NCI-H774 (cell line): ENCODE measurements at regions not wholly inside any gene's neighbourhood (a gene's known extent, or its start where the extent isn't known, plus 50 kb on each side); places are given as distances from the start of the nearest gene placed in this dataset.
"Not testable (repeated sequence)": the region's sequence is repeated elsewhere in the genome, so short reads cannot be mapped to it uniquely, and the experiment has no call there.

Experiments
- DNase-seq: peaks from one replicate; lab custom pipeline; 2025; lab: John Stamatoyannopoulos, UW

DNA sequence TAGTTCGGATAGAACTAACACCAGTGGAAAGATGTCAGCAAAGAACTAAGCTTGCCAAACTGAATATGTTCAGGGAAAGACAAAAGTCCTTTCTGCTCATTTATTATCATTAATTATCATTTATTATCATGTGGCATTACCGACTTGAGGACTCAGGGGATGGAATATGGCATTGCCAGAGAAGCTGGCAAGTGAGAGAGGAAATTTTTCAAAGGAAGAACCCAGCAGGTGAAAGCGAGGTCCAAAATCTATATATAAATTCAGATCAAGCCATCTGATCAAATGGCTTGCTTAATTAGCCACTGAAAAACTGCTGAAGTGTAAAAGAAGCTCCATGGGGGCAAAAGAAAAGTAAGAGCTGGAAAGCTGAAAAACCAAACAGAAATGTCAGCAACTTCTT is 1049.6 kb upstream of the SEMA6A start:
- DNase-seq = no peak

DNA sequence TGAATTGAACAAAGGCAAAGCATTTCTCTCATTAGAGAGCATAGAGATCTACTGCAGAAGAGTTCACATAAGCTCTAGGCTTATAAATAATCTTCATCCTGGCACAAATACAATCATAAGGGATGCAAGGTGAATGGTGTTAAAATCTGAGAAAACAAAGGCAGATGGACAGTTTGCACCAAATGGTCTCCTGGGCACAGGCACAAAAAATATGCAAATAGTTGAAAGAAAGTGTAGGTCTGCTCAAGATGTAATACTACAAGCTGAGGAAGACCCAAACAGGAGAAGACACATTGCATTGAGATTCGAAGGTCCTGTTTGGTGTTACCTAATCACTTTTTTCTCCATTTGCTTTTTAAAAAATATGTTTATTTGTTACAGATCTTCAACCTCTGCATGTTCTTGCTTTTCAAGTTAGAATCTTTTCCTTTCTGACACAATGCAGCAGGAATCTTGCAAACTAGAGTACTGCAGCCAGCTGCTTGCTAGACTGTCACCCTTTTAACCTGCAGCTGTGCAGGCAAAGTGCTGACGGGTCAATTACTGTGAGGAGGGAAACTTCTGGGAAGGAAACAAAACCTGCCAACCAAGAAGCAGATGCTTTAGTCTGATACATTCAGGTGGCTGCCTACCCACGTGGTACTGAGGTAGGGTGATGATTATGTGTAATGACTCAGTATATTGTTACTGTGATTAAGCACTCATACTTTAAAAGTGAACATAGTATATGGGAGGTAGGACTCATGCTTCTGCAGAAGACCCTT is 1048.6 kb upstream of the SEMA6A start:
- no peak for DNase-seq

DNA sequence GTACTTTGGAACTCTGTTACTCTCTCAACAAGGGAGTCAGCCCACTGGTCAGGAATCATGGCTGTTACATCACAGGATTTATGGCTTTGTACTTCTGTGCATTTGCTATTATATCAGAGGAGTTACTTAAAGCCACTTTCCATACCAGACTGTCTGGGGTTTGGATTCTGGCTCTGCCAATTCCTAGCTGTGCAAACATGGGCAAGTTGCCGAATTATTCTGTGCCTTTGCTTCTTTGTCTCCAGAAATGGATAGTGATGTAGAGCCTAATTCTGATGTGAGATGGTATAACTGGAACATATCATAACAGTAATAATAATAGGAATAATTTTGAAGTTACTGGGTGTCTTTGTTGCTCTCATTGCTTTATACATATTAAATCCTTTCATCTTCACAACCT is 1047.3 kb upstream of the SEMA6A start:
- DNase-seq = no peak

DNA sequence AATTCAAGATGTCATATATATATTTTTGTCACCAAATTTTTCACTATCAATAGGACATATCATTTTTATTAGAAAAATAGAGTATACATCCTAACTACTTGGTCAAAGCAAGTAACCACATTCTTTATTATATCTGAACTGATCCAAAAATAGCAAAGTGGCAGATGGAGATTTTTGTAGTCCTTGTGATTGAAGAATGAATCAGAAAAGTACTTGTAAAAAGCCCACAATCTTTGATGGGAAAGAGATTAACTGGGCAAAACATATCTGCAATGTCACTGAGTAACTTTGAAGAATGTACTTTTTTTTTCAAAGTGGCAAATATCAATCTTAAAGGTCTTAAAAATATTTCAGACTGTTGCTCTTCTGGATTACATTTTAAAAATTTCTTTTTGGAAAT is 1040.6 kb upstream of the SEMA6A start:
- no peak for DNase-seq

DNA sequence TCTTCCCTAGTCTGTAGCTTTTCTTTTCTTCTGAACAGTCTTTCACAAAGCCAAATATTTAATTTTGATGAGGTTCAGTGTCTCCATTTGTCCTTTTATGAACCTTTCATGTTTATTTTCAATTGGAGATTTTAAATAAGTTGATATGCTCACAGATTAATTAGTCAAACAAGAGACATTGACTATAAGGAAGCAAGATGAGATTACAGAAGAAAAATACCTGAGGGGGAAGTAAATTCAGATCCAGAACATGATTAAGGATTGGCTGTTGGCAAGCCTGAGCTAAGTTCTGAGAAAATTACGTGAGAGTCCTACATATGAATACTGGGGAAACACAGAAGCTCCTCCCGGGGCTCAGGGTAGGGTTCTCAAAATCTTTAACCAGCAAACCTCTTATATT is 1039.8 kb upstream of the SEMA6A start:
- no peak for DNase-seq

DNA sequence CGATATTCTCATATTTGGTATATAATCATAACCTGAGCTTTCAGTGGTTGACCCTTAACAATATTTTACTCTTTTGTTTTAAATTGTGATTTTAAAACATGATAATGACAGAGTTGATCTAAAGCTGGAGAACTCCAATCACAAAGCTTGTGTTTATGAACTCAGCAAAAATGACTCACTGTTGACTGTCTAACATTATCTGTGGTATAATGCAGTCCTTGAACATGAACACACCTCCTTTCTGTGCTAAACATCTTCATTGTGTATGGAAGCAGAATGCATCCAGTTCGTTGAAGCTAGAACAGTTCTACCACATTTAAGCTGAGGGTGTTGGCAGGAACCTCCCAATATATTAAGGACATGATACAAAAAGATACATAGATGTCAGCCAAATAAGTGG is 1030.2 kb upstream of the SEMA6A start:
- DNase-seq = no peak

DNA sequence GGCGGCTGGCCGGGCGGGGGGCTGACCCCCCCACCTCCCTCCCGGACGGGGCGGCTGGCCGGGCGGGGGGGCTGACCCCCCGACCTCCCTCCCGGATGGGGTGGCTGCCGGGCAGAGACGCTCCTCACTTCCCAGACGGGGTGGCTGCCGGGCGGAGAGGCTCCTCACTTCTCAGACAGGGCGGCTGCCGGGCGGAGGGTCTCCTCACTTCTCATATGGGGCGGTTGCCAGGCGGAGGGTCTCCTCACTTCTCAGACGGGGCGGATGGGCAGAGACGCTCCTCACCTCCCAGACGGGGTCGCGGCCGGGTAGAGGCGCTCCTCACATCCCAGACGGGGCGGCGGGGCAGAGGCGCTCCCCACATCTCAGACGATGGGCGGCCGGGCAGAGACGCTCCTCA is 1025.2 kb upstream of the SEMA6A start:
- DNase-seq = not testable (repeated sequence)

DNA sequence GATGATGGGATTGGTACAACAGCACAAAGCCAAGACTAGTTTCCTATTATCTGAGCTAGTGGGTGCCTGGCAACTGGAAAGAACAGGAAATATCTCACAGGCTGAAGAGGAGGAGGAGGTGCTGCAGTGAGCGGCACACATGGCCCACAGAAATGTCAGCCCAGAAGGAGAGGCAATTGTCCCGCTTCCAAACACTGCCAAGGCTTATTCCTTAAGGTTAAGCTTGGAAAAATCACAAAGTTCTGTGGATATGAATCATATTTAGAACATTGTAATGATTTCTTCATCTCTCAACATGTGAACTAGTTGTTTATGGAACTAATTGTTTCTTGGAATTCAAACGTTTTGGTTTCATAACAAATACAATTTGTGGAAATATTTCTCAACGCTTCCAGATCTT is 1019.5 kb upstream of the SEMA6A start:
- no peak for DNase-seq

DNA sequence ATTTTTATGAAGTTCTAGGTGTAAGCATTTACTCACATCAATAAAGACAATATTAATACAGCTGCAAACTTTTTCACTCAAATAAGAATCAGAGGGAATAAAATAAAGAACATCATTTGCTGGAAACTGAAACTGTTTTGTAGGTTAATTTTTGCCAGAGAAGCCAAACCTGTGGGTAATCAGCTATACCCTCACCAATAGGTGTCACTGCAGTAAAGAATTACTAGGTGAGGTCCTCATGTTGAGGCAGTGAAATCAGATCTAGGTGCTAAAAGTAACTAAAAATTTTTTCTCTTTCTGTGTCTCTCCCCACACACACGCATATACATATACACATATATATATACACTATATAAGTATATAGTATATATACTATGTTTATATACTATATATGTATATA is 1016.3 kb upstream of the SEMA6A start:
- peak; percentile 7 for DNase-seq

DNA sequence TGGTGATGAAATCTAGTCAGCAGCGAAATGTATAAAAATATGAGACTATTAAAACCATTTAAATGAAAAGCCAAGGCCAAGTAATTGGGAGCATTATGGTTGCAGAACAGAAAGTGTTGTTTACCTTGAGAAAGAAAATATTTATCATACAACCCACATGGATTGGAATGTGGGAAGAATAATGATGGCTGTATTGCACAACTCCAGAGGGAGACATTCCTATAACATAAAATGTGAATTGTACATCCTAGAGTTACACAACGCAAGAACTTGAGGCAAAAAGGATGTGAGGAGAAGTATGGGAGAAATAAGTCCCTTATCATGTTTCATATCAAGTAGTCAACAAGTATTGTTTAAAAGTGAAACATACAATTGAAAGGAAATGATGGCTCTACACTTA is 1014.0 kb upstream of the SEMA6A start:
- no peak for DNase-seq

DNA sequence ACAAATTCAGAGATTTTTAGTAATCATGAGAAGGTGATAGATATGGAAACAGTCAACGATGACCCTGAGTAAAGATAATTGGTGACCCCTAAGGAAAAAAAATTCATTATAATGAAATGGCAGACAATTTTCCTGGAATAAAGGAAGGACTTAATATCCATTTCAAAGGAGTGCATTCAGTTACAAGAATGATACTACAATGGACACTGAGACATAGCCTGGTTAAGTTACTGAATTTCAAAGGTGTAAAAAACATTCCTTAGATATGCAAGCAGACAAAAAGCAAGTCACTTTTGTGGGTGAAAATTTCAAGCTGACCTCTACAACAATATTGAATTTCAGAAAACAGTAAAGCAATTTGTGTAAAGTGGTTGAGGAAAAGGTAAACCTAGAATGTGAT is 1012.5 kb upstream of the SEMA6A start:
- DNase-seq = no peak

DNA sequence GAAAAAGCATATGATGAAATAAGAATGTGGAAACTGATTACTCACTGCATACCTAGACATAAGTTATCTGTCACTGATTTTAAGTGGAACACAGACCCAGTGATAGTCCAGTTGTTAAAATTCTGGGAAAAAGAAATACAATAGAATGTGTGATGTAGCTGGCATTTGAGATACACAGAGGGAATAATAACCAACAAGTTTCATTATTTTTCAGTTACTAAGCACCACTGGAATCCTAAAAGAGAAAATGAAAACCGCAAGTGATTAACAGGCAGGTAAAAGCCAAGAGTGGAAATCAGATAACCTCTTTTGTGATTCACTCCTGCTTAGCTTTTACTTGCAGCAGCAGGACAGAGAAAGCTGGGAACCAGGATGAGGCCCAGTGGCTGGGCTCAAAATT is 994.0 kb upstream of the SEMA6A start:
- DNase-seq = no peak

DNA sequence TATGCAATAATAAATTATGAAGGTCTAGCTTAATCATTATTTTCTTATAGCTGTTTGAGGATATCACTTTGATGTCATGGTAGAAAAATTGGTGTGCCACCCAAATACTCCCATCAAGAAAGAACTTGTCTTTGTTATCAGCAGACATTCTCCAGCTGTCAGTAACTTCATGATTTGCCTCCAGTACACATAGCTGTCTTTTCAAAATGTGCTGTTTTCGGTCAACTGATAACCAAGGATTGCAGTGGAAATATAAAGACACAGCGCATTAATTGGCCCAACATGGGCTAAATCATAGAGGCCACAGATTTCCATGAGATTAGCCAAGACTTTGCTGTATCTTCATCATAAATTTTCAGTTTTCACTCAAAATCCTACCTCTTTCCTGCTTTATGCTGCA is 993.5 kb upstream of the SEMA6A start:
- no peak for DNase-seq

DNA sequence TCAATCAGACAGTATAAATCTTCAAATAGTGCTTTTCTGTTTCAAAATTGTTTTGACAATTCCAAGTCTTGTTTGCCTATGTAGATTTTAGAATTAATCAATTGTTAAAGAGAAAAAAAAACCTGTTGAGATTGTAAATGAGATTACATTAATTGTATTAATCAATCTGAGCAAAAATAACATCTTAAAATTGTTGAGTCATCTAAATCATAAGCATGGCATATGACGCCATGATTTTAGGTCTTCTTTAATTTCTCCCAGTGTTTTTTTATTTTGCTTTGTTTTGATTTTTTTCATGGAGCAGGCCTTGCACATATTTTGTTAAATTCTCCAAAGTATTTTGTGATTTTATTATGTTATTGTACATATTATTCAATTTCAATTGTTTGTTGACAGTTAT is 988.0 kb upstream of the SEMA6A start:
- no peak for DNase-seq

DNA sequence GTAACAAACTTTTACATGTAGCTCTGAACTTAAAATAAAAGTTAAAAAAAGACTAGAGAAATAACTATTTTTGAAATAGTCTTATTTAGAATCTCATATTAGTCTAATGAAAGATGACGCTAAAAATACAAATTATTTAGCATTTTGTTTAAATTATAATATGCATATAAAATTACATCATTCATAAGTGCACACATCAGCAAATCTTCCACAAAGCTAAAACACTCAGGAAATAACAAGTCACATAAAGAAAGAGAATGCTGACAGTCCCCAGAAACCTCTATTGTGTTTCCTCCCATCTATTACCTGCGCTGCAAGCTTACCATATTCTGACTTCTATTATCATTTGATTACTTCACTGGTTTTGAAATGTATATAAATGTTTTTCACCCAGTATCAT is 986.9 kb upstream of the SEMA6A start:
- no peak for DNase-seq

DNA sequence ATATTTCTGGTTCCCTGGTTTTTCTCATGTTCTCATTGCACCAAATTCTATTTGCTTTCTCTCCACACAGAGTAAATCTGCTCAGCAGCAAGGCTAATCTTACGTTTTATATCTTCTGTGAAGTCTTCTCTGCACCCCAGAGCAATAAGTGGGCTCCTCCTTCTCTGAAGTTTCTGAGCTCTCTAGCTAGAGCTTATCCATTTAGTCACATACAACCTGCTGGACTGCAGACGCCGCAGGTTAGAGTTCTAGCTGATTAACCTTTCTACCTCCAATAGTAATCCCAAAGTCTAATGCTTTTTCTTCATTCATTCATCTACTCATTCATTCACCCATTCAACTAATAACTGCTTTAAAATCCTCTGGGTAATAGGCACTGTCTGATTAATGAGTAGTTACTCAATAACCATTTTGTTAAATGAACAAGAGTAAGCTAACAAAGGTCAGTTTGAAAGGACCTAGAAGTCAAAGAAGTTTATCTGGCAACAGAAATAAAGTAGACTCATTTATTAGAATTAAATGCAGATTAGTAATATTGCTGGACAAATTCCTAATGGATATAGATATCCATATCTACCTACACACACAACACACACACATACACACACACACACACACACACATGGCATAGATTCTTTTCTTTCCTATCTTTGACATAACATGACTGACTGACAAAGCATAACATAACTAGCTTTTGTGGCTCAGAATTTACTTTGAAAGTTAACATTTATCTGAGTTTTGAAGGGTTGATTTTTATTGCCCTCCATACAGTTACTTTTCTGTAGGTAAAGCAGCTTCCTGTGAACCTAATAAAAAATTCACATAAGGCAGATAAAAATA is 984.6 kb upstream of the SEMA6A start:
- DNase-seq = no peak

DNA sequence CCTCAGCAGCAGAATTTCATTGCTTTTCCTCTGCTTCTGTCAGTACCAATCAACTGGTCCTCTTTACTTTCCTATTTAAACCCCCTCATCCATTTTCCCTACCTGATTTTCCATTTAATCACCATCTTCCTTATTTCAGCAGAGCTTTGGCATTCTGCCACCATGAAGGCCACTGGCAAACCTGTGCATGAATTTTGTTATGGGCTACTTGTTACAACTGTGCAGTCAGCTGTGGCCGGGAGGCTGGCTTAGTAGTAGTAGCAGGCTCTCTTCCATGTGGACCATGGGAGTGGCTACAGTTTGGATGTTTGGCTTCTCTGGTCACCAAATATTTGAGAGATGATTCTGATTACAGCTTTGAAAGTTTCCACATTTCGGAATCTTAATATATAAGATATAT is 976.6 kb upstream of the SEMA6A start:
- no peak for DNase-seq

DNA sequence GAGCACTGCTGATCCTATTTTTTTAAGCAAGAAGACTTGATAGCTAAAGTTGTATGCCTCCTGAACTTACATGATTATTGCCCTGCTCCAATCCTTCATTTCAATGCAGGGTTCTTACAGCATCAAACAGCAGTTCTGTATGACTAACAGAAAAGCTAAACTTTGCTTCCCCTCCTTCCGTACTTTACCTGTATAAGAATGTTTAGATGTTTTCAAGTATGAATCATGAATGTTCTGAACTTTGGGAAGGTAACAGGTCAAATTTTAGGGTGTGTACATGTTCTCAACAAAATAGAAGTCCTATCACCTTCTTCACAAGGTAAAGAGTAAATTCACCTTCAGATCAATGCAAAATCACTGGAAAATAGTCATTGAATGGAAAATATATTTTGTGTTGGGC is 972.6 kb upstream of the SEMA6A start:
- no peak for DNase-seq

DNA sequence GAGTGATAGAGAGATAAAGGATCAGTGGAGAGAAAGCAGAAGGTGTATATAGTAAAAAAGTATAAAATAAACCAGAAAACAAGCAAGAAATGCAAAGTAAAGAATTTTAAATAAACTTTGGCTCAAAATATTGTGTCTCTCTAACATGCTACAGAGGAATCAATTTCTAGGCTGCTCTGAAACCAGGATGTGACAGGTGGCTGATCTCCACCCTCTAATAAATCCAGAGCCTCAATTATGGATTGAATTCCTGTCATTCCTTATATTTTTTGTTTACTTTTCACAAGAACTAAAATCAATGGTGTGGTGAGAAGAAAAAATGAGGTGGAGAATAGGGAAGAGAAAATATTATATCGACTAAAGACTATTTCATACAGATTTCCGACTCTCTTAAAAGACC is 965.1 kb upstream of the SEMA6A start:
- DNase-seq = no peak

DNA sequence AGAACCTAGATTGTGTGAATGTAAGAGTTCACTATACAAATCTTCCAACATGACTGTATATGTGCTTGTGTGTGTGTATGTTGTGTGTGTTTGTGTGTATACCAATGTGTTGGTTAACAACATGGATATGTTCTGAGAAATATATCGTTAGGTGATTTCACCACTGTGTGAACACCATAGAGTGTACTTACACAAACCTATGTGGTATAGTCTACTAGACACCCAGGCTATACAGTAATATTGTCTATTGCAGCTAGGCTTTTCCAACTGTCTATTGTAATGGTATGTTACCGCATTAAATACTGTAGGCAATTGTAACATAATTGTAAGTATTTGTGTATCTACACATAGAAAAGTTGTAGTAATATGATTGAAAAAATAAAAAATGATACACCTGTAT is 959.2 kb upstream of the SEMA6A start:
- no peak for DNase-seq

DNA sequence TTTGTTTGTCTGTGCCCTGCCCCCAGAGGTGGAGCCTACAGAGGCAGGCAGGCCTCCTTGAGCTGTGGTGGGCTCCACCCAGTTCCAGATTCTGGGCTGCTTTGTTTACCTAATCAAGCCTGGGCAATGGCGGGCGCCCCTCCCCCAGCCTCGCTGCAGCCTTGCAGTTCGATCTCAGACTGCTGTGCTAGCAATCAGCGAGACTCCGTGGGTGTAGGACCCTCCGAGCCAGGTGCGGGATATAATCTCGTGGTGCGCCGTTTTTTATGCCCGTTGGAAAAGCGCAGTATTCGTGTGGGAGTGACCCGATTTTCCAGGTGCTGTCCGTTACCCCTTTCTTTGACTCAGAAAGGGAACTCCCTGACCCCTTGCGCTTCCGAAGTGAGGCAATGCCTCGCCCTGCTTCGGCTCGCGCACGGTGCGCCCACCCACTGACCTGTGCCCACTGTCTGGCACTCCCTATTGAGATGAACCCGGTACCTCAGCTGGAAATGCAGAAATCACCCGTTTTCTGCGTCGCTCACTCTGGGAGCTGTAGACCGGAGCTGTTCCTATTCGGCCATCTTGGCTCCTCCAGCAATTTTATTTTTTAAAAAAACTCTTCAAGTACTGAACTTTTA is 958.5 kb upstream of the SEMA6A start:
- DNase-seq = not testable (repeated sequence)

DNA sequence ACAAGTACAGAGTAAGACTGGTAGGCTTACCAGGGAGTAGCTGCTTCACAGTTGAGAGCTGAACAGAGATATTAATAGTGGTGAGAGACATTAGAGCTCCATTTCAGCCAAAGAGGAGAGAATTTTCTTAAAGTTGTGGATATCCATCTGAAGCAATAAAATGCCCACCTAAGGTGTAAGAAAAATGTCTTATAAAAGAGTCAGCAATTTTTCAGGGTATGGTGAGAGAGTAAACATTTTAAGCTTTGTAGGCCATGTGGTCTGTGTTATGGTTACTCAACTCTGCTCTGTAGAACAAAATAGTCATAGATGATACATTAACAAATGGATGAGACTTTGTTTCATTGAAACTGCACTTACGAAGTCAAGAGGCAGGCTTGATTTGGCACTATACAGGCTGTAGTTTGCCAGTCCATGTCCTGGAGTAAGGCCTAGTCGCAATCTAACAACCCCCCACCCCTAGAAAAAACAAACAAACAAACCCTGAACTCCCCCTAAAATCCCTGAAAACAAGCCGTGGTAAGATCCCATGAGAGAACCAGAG is 945.4 kb upstream of the SEMA6A start:
- DNase-seq = no peak

DNA sequence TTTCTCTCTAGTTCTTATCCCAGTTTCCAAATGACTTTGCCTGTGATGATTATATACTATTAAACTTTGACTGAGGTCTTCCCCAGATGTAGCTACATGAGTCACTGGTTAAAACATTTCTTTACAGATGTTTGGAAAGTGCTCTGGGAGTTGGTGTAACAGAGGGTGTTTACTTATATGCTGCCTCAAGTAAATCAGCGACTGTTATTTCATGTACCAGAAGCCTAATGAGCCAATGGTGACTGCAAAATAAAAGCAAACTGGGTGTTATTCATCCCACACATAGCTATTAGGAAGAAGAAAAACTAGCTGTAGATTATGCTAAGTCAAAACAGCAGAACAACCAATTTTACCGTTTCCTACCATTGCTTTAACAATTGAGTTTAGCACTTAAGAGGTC is 929.7 kb upstream of the SEMA6A start:
- no peak for DNase-seq
